GM12874 (cell line): ENCODE measurements at regions not wholly inside any gene's neighbourhood (a gene's known extent, or its start where the extent isn't known, plus 50 kb on each side); places are given as distances from the start of the nearest gene placed in this dataset.

ENCODE experiments used
- CTCF ChIP-seq: IDR thresholded peaks from 2 replicates; pipeline ENCODE4 v1.5.1; 2011; ENCODE audit warnings: low read depth, mild to moderate bottlenecking, control low read depth, low read length, moderate library complexity; ENCODE audit not compliant: insufficient read depth

GRCh38 chr5:67459253-67459652, 262.7 kb upstream of the CD180 start:
- no peak for TF ChIP-seq CTCF

GRCh38 chr5:67455970-67456369, 259.4 kb upstream of the CD180 start:
- no peak for TF ChIP-seq CTCF

- TF ChIP-seq CTCF = no peak
Observed at GRCh38 chr5:67454957-67455561, 258.5 kb upstream of the CD180 start.

- no peak for TF ChIP-seq CTCF
Observed at GRCh38 chr5:67453111-67453905, 256.7 kb upstream of the CD180 start.

- no peak for TF ChIP-seq CTCF
Observed at GRCh38 chr5:67451640-67452279, 255.2 kb upstream of the CD180 start.

GRCh38 chr5:67447732-67448131, 251.1 kb upstream of the CD180 start:
- TF ChIP-seq CTCF = no peak

GRCh38 chr5:67437905-67438845, 241.6 kb upstream of the CD180 start:
- TF ChIP-seq CTCF = no peak
